HG02943 (cell line): ENCODE measurements at regions not wholly inside any gene's neighbourhood (a gene's known extent, or its start where the extent isn't known, plus 50 kb on each side); places are given as distances from the start of the nearest gene placed in this dataset.

Experiments
- ATAC-seq: cut with Tn5 transposase; IDR thresholded peaks from one replicate; pipeline ENCODE4 v1.9.1; 2021; ENCODE audit warnings: mild to moderate bottlenecking, low read depth, moderate library complexity; ENCODE audit not compliant: unreplicated experiment

GRCh38 chr10:3365630-3366029, 193.0 kb upstream of the PITRM1 start:
- no peak for ATAC-seq

GRCh38 chr10:3364768-3365480, 192.3 kb upstream of the PITRM1 start:
- no peak for ATAC-seq

GRCh38 chr10:3363311-3364045, 190.9 kb upstream of the PITRM1 start:
- no peak for ATAC-seq

GRCh38 chr10:3362394-3362793, 189.8 kb upstream of the PITRM1 start:
- no peak for ATAC-seq

GRCh38 chr10:3361640-3362039, 189.1 kb upstream of the PITRM1 start:
- no peak for ATAC-seq

GRCh38 chr10:3357737-3358136, 185.2 kb upstream of the PITRM1 start:
- ATAC-seq = no peak

GRCh38 chr10:3355536-3355935, 183.0 kb upstream of the PITRM1 start:
- ATAC-seq = no peak

- no peak for ATAC-seq
These were observed 181.8 kb upstream of the PITRM1 start for GRCh38 chr10:3354174-3354900.

- ATAC-seq = no peak
These were observed 180.7 kb upstream of the PITRM1 start for GRCh38 chr10:3353235-3353634.

- ATAC-seq = no peak
These were observed 178.2 kb upstream of the PITRM1 start for GRCh38 chr10:3350617-3351258.

GRCh38 chr10:3350205-3350604, 177.6 kb upstream of the PITRM1 start:
- ATAC-seq = no peak

- no peak for ATAC-seq
These were observed 176.0 kb upstream of the PITRM1 start for GRCh38 chr10:3348564-3348963.

GRCh38 chr10:3347413-3348182, 175.0 kb upstream of the PITRM1 start:
- ATAC-seq = no peak

GRCh38 chr10:3346851-3347250, 174.3 kb upstream of the PITRM1 start:
- no peak for ATAC-seq

GRCh38 chr10:3342771-3343170, 170.2 kb upstream of the PITRM1 start:
- ATAC-seq = no peak

- no peak for ATAC-seq
These were observed 167.6 kb upstream of the PITRM1 start for GRCh38 chr10:3340127-3340730.

- no peak for ATAC-seq
These were observed 167.0 kb upstream of the PITRM1 start for GRCh38 chr10:3339531-3339950.

GRCh38 chr10:3339121-3339520, 166.5 kb upstream of the PITRM1 start:
- no peak for ATAC-seq

GRCh38 chr10:3337741-3338140, 165.2 kb upstream of the PITRM1 start:
- no peak for ATAC-seq
